ENCODE measurements at regions not wholly inside any gene's neighbourhood (a gene's known extent, or its start where the extent isn't known, plus 50 kb on each side); places are given as distances from the start of the nearest gene placed in this dataset.

DNA sequence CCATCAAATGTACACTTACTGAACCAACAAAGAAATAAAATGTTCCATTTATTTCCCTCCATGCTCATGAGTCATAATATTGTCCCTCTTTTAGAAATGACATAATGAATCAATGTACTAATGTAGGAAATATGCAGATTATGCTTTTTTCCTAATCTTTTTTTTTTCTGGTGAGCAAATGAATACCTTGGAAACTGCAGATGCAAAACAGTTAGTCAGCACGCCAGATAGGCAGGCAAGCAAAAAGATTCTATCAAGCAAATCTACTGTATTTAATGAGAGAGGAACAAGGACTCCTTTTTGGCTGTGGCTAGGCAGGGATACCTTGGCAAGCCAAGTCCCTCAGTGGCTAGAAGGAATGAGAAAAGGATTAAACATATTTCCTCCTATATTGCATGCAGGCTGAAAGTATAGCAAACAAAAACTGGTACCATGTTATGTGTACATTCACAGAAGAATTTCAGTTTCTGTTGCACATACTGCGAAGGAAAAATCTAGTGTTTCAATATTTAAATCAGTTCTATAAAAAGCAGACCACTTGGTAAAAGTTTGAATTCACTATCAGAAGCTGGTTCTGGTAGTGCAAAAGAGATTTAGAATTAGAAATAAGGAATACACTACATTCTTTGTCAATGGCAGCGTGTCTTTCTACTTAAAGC, 605.4 kb downstream of the TLE1 start:
- ChIA-PET POLR2A (no interaction called here), CTCF (interaction anchor here (1.0 kb wide), 1 partner anchor 12 kb away, joined by 3 read pairs; no protein-coding TSS in a partner anchor)

DNA sequence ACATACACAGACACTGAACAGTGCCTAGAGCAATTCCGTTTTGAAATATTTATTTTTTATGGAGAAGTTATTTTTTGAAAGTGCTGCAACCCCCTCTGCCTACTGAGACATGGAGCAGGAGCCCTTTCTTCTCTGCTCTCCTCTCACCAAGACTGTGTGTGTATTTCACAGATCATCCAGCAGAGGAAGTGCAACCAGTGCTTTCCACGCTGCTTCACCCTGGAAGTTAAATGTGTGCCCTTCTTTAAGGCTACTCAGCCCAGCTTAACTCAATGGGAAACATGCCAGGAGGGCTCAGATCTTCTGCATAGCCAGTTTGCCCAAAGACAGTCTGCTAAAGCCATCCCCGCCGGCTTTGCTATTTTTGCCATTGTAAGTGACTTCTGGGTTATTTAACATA, 606.3 kb downstream of the TLE1 start:
- CTCF ChIA-PET, result no interaction called here

More for the DNA sequence above, 605.4 kb downstream of the TLE1 start:
- TF ChIP-seq, protein P1, sequence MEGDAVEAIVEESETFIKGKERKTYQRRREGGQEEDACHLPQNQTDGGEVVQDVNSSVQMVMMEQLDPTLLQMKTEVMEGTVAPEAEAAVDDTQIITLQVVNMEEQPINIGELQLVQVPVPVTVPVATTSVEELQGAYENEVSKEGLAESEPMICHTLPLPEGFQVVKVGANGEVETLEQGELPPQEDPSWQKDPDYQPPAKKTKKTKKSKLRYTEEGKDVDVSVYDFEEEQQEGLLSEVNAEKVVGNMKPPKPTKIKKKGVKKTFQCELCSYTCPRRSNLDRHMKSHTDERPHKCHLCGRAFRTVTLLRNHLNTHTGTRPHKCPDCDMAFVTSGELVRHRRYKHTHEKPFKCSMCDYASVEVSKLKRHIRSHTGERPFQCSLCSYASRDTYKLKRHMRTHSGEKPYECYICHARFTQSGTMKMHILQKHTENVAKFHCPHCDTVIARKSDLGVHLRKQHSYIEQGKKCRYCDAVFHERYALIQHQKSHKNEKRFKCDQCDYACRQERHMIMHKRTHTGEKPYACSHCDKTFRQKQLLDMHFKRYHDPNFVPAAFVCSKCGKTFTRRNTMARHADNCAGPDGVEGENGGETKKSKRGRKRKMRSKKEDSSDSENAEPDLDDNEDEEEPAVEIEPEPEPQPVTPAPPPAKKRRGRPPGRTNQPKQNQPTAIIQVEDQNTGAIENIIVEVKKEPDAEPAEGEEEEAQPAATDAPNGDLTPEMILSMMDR (IDR thresholded peaks at IDR 0.05; ENCODE audit: control extremely low read depth, extremely low read depth, low read depth, missing control alignments), result no peak
- no peak for DNase-seq (ENCODE audit: extremely low spot score)

DNA sequence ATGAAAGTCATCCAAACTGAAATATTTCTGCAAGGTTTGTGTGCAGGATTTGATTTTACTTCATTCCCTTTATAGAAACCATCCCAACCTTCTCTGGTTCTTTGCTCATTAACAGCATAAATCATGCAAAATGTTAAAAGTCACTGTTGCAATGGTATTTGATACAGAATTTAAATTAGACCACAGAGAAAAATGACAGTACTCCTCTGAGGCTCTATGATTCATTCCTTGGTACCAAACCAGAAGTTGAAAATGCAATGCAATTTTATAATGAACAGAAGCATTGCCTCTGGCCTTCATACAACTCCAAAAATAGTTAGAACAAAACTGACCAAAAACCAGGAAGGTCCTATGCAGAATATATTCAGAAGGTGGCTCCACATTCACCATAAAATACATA, 607.1 kb downstream of the TLE1 start:
- ChIA-PET CTCF (no interaction called here), POLR2A (no interaction called here)
- DNase-seq (ENCODE audit: extremely low spot score), result no peak
- TF ChIP-seq, protein P1 (IDR thresholded peaks at IDR 0.05; ENCODE audit: control extremely low read depth, extremely low read depth, low read depth, missing control alignments), result no peak

More for the DNA sequence above, 606.3 kb downstream of the TLE1 start:
- TF ChIP-seq, protein P1 (IDR thresholded peaks at IDR 0.05; ENCODE audit: control extremely low read depth, extremely low read depth, low read depth, missing control alignments), result no peak
- DNase-seq (ENCODE audit: extremely low spot score), result no peak
- POLR2A ChIA-PET, result no interaction called here

DNA sequence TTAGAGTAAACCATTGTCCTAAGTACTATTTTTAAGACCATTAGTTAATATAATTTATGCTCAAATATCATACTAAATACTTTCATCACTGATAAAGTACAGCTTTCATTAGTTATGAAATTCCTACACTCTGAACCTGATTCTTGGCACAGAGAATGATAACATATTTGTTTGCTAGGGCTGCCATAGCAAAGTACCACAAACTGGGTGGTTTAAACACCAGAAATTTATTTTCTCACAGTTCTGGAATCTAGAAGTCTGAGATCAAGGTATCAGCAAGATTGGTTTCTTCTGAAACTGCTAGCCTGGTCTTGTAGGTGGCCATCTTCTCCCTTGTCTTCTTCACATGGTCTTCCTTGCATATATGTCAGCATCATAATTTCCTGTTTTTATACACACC, 608.4 kb downstream of the TLE1 start:
- ChIA-PET POLR2A (no interaction called here), CTCF (interaction anchor here (1.1 kb wide), 1 partner anchor 54 kb away, joined by 3 read pairs; no protein-coding TSS in a partner anchor)
- DNase-seq (ENCODE audit: extremely low spot score), result no peak
- TF ChIP-seq, protein P1 (IDR thresholded peaks at IDR 0.05; ENCODE audit: control extremely low read depth, extremely low read depth, low read depth, missing control alignments), result no peak

DNA sequence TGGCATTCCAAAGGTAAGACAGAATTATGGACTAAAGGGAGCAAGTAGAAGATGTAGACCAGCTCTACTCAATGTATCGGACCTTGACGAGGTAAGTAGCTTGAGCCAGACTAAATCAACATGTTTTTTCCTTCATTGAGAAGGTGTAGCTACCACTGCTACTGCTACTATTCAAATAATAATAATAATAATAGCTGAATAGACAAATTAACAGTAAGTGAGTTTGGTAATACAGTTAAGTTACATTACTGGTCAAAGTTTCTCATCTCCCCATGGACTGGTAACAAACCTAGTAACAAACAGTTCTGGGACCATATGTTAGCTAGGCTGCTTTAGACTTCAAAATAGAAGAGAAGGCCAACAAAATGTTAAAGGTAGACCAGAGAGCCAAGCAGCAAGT, 609.2 kb downstream of the TLE1 start:
- CTCF ChIA-PET, result interaction anchor here (1.1 kb wide), 1 partner anchor 54 kb away, joined by 3 read pairs; no protein-coding TSS in a partner anchor
- POLR2A ChIA-PET, result no interaction called here
- no peak for DNase-seq (ENCODE audit: extremely low spot score)
- TF ChIP-seq, protein P1 (IDR thresholded peaks at IDR 0.05; ENCODE audit: control extremely low read depth, extremely low read depth, low read depth, missing control alignments), result no peak

DNA sequence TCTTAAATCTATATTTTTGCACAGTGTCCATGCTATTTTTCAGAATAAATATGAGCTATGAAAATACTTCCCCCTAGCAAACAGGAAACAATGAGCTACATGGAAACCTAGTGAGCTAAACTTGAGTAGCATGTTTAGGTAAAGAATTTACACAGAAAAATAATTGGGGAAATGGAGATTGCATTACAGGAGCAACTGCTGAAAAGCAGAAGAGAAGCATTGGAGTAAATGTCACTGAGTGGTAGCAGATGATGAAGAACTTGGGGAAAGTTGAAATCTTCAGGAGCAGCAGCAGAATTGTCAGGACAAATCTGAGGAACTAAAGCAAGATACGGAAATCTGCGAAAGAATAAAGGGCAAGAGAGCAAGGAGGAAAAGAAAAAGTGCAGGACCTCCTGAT, 610.3 kb downstream of the TLE1 start:
- no peak for DNase-seq (ENCODE audit: extremely low spot score)
- TF ChIP-seq, protein P1 (IDR thresholded peaks at IDR 0.05; ENCODE audit: control extremely low read depth, extremely low read depth, low read depth, missing control alignments), result no peak
- CTCF ChIA-PET, result no interaction called here
- POLR2A ChIA-PET, result no interaction called here

Measured in GM10248 (cell line).